ENCODE measurements at regions not wholly inside any gene's neighbourhood (a gene's known extent, or its start where the extent isn't known, plus 50 kb on each side); places are given as distances from the start of the nearest gene placed in this dataset.

DNA sequence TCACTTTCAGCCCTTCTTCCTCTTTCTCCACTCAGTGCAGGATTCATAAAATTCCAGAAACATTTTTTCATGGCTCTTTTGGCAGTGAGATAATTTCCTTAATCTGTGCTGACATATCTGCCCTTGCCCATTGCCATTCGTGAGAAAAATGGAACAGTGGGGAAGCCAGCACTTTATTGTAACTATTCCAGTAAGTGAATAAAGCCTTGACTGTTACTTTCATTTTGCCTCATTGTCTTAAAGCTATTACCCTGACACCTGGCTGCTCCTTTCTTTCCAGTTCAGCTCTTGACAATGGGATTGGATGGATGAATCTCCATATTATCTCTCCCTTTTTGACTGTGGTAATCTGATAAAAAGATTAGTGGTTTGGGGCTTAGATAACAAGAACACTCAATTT is 1068.1 kb upstream of the PCDH20 start:
- WGBS, 2 donors, result 7 to 36% methylated on average over 1 of the region's 1 CpG
- no peak overlapping the region for H3K4me3 ChIP-seq
- H3K27ac ChIP-seq, result no peak overlapping the region
- DNase-seq (ENCODE audit: low spot score in 2 of 2), result no peak
- H3K4me1 ChIP-seq, result no peaks in the 10 kb centered on the region
- H3K27me3 ChIP-seq, result no peaks in the 10 kb centered on the region
- H3K36me3 ChIP-seq, result no peaks in the 10 kb centered on the region
- no peaks in the 10 kb centered on the region for H3K9me3 ChIP-seq
- TF ChIP-seq EP300 (IDR thresholded peaks at IDR 0.05) (no peak), CTCF (IDR thresholded peaks at IDR 0.05) (no peak), POLR2A (IDR thresholded peaks at IDR 0.05) (no peak)

DNA sequence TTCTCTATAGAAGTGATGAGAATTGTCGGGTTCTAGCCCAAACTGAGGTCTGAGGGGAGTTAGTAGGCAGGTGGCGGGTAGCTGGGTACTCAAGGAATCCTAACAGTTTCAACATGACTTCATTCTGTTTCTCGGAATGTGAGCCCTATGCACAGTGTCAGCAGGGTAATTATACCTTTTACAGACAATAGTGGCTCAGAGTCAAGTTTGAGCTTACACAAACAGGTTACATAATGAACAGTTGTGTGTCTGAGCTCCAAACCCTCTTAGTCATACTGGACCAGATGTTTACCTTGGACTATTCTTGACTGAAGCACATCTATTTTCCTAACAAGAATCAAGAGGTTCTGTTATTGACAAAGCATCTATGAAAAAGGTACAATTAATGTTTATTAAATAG is 1066.7 kb upstream of the PCDH20 start:
- Histone ChIP-seq H3K9me3 (no peaks in the 10 kb centered on the region), H3K4me1 (no peaks in the 10 kb centered on the region), H3K36me3 (no peaks in the 10 kb centered on the region), H3K27ac (no peak overlapping the region), H3K4me3 (no peak overlapping the region), H3K27me3 (no peaks in the 10 kb centered on the region)
- no peak for DNase-seq (ENCODE audit: low spot score in 2 of 2)
- TF ChIP-seq EP300 (IDR thresholded peaks at IDR 0.05) (no peak), CTCF (IDR thresholded peaks at IDR 0.05) (no peak), POLR2A (IDR thresholded peaks at IDR 0.05) (no peak)
- WGBS, 2 donors, result 63 to 70% methylated on average over 3 of the region's 3 CpGs

- H3K36me3 ChIP-seq, result no peaks in the 10 kb centered on the region
- no peaks in the 10 kb centered on the region for H3K4me1 ChIP-seq
- H3K9me3 ChIP-seq, result no peaks in the 10 kb centered on the region
- WGBS, 2 donors, result 92 to 96% methylated on average over 3 of the region's 3 CpGs
- H3K4me3 ChIP-seq, result no peak overlapping the region
- no peaks in the 10 kb centered on the region for H3K27me3 ChIP-seq
- TF ChIP-seq EP300 (IDR thresholded peaks at IDR 0.05) (no peak), CTCF (IDR thresholded peaks at IDR 0.05) (no peak), POLR2A (IDR thresholded peaks at IDR 0.05) (no peak)
- DNase-seq (ENCODE audit: low spot score in 2 of 2), result no peak
- H3K27ac ChIP-seq, result no peak overlapping the region
Observed at GRCh38 chr13:62473944-62474237, 1058.2 kb upstream of the PCDH20 start.

DNA sequence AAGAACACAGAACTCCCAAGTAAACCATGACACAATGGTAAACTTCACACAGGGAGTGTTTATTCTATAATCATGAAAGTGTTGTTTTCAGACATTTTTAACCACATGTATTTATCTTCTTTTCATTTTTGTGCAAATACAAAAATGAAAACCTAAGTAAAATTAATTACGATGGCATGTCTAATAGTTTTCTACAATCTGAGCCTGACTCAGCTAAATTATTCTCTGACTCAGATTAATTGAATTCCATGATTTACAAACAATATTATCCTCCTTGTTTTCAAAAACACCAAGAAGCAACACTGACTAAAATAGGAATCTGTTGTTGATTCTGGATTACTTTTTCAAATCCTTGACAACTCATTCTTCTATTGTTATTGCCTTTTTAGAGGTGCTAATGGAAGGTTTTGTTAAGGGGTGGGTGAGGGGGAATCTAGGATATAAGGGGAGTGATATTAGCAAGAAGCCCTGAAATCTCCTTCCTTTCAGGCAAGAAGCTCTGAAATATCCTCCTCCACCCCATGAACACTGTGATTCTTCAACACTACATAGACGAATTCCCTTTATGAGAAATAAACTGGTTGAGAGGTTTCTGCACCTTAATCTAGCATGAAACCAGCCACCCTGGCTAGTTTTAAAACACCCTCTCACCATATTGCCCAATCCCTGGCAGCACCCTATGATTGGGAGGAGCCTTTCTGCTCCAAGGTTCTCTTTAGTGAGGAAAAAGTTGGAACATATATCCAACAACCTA is 1057.7 kb upstream of the PCDH20 start:
- Histone ChIP-seq H3K9me3 (no peaks in the 10 kb centered on the region), H3K36me3 (no peaks in the 10 kb centered on the region), H3K4me1 (no peaks in the 10 kb centered on the region), H3K27ac (no peak overlapping the region), H3K4me3 (no peak overlapping the region), H3K27me3 (no peaks in the 10 kb centered on the region)
- DNase-seq (ENCODE audit: low spot score in 2 of 2), result no peak
- no peak for TF ChIP-seq CTCF (IDR thresholded peaks at IDR 0.05)
- TF ChIP-seq POLR2A (IDR thresholded peaks at IDR 0.05), result no peak
- TF ChIP-seq EP300 (IDR thresholded peaks at IDR 0.05), result no peak
- 82 to 83% methylated on average over 2 of the region's 2 CpGs for WGBS, 2 donors

- Histone ChIP-seq H3K27ac (no peak overlapping the region), H3K4me1 (no peaks in the 10 kb centered on the region), H3K27me3 (no peaks in the 10 kb centered on the region), H3K4me3 (no peak overlapping the region), H3K36me3 (no peaks in the 10 kb centered on the region), H3K9me3 (no peaks in the 10 kb centered on the region)
- no peak for DNase-seq (ENCODE audit: low spot score in 2 of 2)
- TF ChIP-seq POLR2A (IDR thresholded peaks at IDR 0.05) (no peak), EP300 (IDR thresholded peaks at IDR 0.05) (no peak), CTCF (IDR thresholded peaks at IDR 0.05) (no peak)
- WGBS, 2 donors, result 90% methylated on average over 2 of the region's 2 CpGs
Observed at GRCh38 chr13:62453761-62454160, 1038.1 kb upstream of the PCDH20 start.
